GM12878 (cell line): ENCODE measurements at regions not wholly inside any gene's neighbourhood (a gene's known extent, or its start where the extent isn't known, plus 50 kb on each side); places are given as distances from the start of the nearest gene placed in this dataset.

Experiments used
- ATAC-seq: fragments of 200-7000 bp; cut with Tn5 transposase; 3 replicates; pipeline ENCODE4 v1.9.1; 2020; ENCODE audit warnings: mild to moderate bottlenecking, moderate library complexity
- BruUV-seq: library from RNA; stranded (reverse); fragments of 400-500 nt; replicated peaks from 2 replicates; lab custom pipeline; 2021; lab: Mats Ljungman, UMichigan
- CTCF ChIA-PET: fragments of 300-600 bp; sonication (Branson Sonifier 250); formaldehyde crosslinking; extraction: SDS; loops from one replicate; lab custom pipeline; 2021; ENCODE audit warnings: inconsistent platforms; lab: Yijun Ruan, JAX
- POLR2A ChIA-PET: fragments of 350-600 bp; formaldehyde crosslinking; extraction: SDS; loops from one replicate; lab custom pipeline; 2021; ENCODE audit warnings: inconsistent platforms; lab: Charles Lee
- RAD21 ChIA-PET: fragments of 300-600 bp; sonication (Branson Sonifier 250); formaldehyde crosslinking; loops from one replicate; lab custom pipeline; 2023; ENCODE audit warnings: antibody characterized with exemption; ENCODE audit not compliant: unreplicated experiment; lab: Charles Lee
- SMC1A ChIA-PET: fragments of 300-600 bp; sonication (Branson Sonifier 250); formaldehyde crosslinking; loops from one replicate; lab custom pipeline; 2023; ENCODE audit not compliant: unreplicated experiment, uncharacterized antibody; lab: Charles Lee
- DNase-seq: peaks from one replicate; pipeline ENCODE4 v3.0.0-alpha.2; 2011; ENCODE audit warnings: low read depth, low spot score
- FAIRE-seq: peaks from 3 replicates; lab custom pipeline; 2011; peaks lifted over from hg19 to GRCh38; lab: Jason Lieb, UNC
- H2AFZ ChIP-seq: 2 replicates; pipeline ENCODE4 v1.6.0; 2011; ENCODE audit warnings: low read depth, low read length, control low read depth; ENCODE audit not compliant: control insufficient read depth
- H3K27ac ChIP-seq: 2 replicates; pipeline ENCODE4 v1.5.1; 2011; ENCODE audit warnings: control low read depth; ENCODE audit not compliant: control insufficient read depth, insufficient read depth
- H3K27me3 ChIP-seq, 2 experiments: replicated peaks in 1 of 2; 2 replicates each; pipeline versions ENCODE4 v1.6.0 to v1.6.1; 2011; ENCODE audit warnings: low read length in 1 of 2; ENCODE audit not compliant: control insufficient read depth in 2 of 2, insufficient read depth in 2 of 2
- H3K36me3 ChIP-seq, 2 experiments: 2 replicates each; pipeline ENCODE4 v1.5.1; 2011; ENCODE audit warnings: low read length in 1 of 2; ENCODE audit not compliant: control insufficient read depth in 2 of 2, insufficient read depth in 2 of 2
- H3K4me1 ChIP-seq: 2 replicates; pipeline ENCODE4 v1.6.1; 2011; ENCODE audit warnings: mild to moderate bottlenecking, low read length, moderate library complexity, mixed read lengths; ENCODE audit not compliant: control insufficient read depth, insufficient read depth
- H3K4me2 ChIP-seq: 2 replicates; pipeline ENCODE4 v1.6.0; 2011; ENCODE audit warnings: control low read depth; ENCODE audit not compliant: control insufficient read depth, insufficient read depth
- H3K4me3 ChIP-seq: fragments of 200-600 bp; sonication (generic); 2 replicates; pipeline ENCODE4 v1.5.1; 2016
- H3K79me2 ChIP-seq: 2 replicates; pipeline ENCODE4 v1.6.0; 2011; ENCODE audit warnings: low read length; ENCODE audit not compliant: control insufficient read depth, insufficient read depth
- H3K9ac ChIP-seq: 2 replicates; pipeline ENCODE4 v1.8.0; 2011; ENCODE audit warnings: low read length, control low read depth, mixed read lengths; ENCODE audit not compliant: control insufficient read depth, insufficient read depth
- H3K9me3 ChIP-seq: replicated peaks from 3 replicates; pipeline ENCODE4 v1.5.1; 2011; ENCODE audit warnings: mild to moderate bottlenecking, low read length; ENCODE audit not compliant: control insufficient read depth, insufficient read depth
- H4K20me1 ChIP-seq: 2 replicates; pipeline ENCODE4 v1.6.0; 2011; ENCODE audit not compliant: control insufficient read depth, insufficient read depth
- HCFC1 ChIP-seq: fragments of 150-350 bp; IDR thresholded peaks from 2 replicates; pipeline ENCODE4 v1.6.1; 2014; ENCODE audit warnings: low read length
- JUNB ChIP-seq: IDR thresholded peaks from 2 replicates; pipeline ENCODE4 v1.6.1; 2016; ENCODE audit warnings: antibody characterized with exemption, mild to moderate bottlenecking
- RUNX3 ChIP-seq: IDR thresholded peaks from 2 replicates; pipeline ENCODE4 v1.6.1; 2012; ENCODE audit warnings: low read length, inconsistent platforms
- WGBS: methylation state at CpG from one replicate; pipeline ENCODE4 v1.1.6; 2016; ENCODE audit warnings: low lambda C conversion rate; ENCODE audit not compliant: insufficient replicate concordance, insufficient coverage; ENCODE audit errors: missing lambda C conversion rate; 5-methylcytosine and 5-hydroxymethylcytosine counted together
- in situ Hi-C: fragments of 300-500 bp; cut with MboI; formaldehyde crosslinking; loops from 9 replicates; pipeline ENCODE4 v1.14.3; 2018; ENCODE audit warnings: mixed read lengths
- intact Hi-C: fragments of 100-400 bp; cut with micrococcal nuclease; formaldehyde crosslinking; loops from one replicate; pipeline ENCODE4 v1.14.2; 2022; ENCODE audit not compliant: unreplicated experiment
- TF ChIP-seq, protein P1 (sequence below): IDR thresholded peaks from 2 replicates; pipeline ENCODE4 v1.6.1; 2011; ENCODE audit warnings: borderline replicate concordance, low read depth, mild to moderate bottlenecking, moderate library complexity, low read length; ENCODE audit not compliant: insufficient read depth, poor library complexity, severe bottlenecking
- TF ChIP-seq, protein P2 (sequence below): fragments of 450-650 bp; IDR thresholded peaks from 2 replicates; pipeline ENCODE4 v1.6.1; 2017; ENCODE audit warnings: borderline replicate concordance
- TF ChIP-seq, protein P3 (sequence below): fragments of 450-650 bp; IDR thresholded peaks from 2 replicates; pipeline ENCODE4 v1.6.1; 2014; ENCODE audit warnings: mild to moderate bottlenecking

DNA sequence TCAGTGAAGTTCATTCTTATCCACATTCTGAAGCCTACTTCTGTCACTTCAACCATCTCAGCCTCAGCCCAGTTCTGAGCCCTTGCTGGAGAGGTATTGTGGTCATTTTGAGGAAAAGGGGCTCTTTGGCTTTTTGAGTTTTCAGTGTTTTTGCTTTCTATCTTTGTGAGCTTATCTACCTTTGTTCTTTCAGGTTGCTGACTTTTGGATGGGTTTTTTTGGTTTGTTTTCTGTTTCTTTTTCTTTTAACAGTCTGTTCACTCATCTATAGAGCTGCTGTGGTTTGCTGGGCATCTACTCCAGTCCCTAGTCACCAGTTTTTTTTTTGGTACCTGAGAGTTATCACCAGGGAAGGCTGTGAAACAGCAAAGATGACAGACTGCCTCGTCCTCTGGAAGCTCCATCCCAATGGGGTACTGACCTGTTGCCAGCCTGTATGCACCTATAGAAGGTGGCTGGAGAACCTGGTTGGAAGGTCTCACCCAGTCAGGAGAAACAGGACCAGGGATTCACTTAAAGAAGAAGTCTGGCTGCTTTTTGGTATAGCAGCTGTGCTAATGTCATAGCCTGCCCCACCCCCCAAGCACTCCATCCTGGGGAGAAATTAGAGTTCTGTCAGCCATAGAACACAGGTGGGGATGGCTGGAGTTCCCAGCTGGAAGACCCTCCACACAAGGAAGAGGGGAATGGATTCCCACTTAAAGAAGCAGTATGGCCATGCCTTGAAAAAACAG is 138.6 kb upstream of the TSLP start:
- Histone ChIP-seq H2AFZ (no peak overlapping the region), H3K9ac (no peak overlapping the region), H3K36me3 (no peaks in the 10 kb centered on the region), H3K9me3 (no peaks in the 10 kb centered on the region; the same call in 2 of the 3 replicates), H3K79me2 (no peaks in the 10 kb centered on the region), H3K4me1 (no peaks in the 10 kb centered on the region; the same call in 1 of the 2 replicates), H3K4me3 (no peak overlapping the region), H4K20me1 (no peaks in the 10 kb centered on the region), H3K4me2 (no peak overlapping the region), H3K27me3 (no peaks in the 10 kb centered on the region), H3K27ac (no peak overlapping the region)
- intact Hi-C loops (no loop called here), in situ Hi-C loops (no loop called here)
- SMC1A ChIA-PET: interaction anchor here (0.7 to 1.8 kb wide), 2 partner anchors 12 to 409 kb away, joined by 3 to 5 read pairs; no protein-coding TSS in a partner anchor
- DNase-seq (peak; percentile 25), FAIRE-seq (no peak), ATAC-seq (peak; percentile 70)
- TF ChIP-seq RUNX3 (peak; percentile 67), JUNB (0 out of 2 replicates have a peak, but pooled peaks have one; percentile 9), HCFC1 (no peak)
- CTCF ChIA-PET: interaction anchor here (0.7 kb wide), 1 partner anchor 52 kb away, joined by 3 read pairs; no protein-coding TSS in a partner anchor
- WGBS: 0% methylated on average over 1 of the region's 1 CpG
- POLR2A ChIA-PET: no interaction called here
- RAD21 ChIA-PET: no interaction called here
- BruUV-seq: no TSS peak

DNA sequence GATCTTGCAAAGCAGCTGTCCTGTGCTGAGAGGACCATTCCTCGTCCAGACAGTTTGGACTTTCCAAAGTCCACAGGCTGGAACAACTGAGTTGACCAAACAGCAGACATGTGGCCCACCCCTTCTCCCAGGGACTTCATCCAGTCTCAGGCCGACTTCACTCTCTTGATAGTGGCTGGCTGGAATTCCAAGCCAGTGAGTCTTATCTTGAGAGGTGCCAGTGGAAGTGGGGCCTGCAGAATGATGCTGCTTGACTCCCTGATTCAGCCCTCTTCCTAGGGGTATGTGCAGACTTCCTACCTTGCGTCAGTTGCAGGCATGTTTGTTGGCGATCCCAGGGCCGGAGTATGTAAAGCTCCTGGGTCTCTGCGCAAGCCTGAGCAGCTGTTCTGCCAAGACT is 131.4 kb upstream of the TSLP start:
- in situ Hi-C loops: no loop called here
- FAIRE-seq (no peak), ATAC-seq (no peak), DNase-seq (no peak)
- no peaks in the 10 kb centered on the region for H3K79me2 ChIP-seq
- POLR2A ChIA-PET: no interaction called here
- no peak overlapping the region for H3K27ac ChIP-seq
- no peaks in the 10 kb centered on the region for H3K4me1 ChIP-seq
- H3K9ac ChIP-seq: no peak overlapping the region
- CTCF ChIA-PET: no interaction called here
- WGBS: 36% methylated on average over 6 of the region's 6 CpGs
- no TSS peak for BruUV-seq
- no peaks in the 10 kb centered on the region for H3K9me3 ChIP-seq
- SMC1A ChIA-PET: no interaction called here
- intact Hi-C loops: no loop called here
- H4K20me1 ChIP-seq: no peaks in the 10 kb centered on the region
- H3K4me3 ChIP-seq: no peak overlapping the region
- RAD21 ChIA-PET: no interaction called here
- H3K36me3 ChIP-seq: no peaks in the 10 kb centered on the region
- H2AFZ ChIP-seq: no peak overlapping the region
- H3K27me3 ChIP-seq: no peaks in the 10 kb centered on the region
- no peak overlapping the region for H3K4me2 ChIP-seq
- TF ChIP-seq, protein P1, sequence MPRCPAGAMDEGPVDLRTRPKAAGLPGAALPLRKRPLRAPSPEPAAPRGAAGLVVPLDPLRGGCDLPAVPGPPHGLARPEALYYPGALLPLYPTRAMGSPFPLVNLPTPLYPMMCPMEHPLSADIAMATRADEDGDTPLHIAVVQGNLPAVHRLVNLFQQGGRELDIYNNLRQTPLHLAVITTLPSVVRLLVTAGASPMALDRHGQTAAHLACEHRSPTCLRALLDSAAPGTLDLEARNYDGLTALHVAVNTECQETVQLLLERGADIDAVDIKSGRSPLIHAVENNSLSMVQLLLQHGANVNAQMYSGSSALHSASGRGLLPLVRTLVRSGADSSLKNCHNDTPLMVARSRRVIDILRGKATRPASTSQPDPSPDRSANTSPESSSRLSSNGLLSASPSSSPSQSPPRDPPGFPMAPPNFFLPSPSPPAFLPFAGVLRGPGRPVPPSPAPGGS: no peak
- TF ChIP-seq, protein P2, sequence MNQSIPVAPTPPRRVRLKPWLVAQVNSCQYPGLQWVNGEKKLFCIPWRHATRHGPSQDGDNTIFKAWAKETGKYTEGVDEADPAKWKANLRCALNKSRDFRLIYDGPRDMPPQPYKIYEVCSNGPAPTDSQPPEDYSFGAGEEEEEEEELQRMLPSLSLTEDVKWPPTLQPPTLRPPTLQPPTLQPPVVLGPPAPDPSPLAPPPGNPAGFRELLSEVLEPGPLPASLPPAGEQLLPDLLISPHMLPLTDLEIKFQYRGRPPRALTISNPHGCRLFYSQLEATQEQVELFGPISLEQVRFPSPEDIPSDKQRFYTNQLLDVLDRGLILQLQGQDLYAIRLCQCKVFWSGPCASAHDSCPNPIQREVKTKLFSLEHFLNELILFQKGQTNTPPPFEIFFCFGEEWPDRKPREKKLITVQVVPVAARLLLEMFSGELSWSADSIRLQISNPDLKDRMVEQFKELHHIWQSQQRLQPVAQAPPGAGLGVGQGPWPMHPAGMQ: no peak
- TF ChIP-seq, protein P3, sequence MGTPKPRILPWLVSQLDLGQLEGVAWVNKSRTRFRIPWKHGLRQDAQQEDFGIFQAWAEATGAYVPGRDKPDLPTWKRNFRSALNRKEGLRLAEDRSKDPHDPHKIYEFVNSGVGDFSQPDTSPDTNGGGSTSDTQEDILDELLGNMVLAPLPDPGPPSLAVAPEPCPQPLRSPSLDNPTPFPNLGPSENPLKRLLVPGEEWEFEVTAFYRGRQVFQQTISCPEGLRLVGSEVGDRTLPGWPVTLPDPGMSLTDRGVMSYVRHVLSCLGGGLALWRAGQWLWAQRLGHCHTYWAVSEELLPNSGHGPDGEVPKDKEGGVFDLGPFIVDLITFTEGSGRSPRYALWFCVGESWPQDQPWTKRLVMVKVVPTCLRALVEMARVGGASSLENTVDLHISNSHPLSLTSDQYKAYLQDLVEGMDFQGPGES: no peak
